Activated T-cell treated with anti-CD3 and anti-CD28 coated beads for 4 hours (primary cell): ENCODE measurements at regions not wholly inside any gene's neighbourhood (a gene's known extent, or its start where the extent isn't known, plus 50 kb on each side); places are given as distances from the start of the nearest gene placed in this dataset.

Experiments used
- DNase-seq: peaks from one replicate; pipeline ENCODE4 v3.0.0-alpha.2; 2020

DNA sequence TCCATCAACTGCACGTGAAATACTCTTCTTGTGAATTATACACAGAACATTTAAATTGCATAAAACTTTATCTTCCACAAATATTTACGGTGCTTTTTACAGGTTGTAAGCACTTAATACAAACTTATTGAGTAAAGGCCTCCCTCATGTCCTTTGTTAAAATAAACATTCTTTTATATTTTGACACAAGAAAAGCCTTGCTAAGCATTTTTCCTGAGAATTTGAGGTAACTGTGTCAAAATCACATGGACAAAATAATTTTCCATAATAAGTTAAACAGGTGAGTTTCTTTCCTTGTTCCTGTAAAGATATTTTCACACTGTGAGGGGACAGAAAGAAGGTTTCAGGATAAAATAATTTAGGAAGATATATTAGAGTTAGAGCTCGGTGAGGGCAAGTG is 1317.1 kb upstream of the ZEB2 start:
- no peak for DNase-seq

- no peak for DNase-seq
Observed at GRCh38 chr2:145835665-145836064, 1315.7 kb upstream of the ZEB2 start.

DNA sequence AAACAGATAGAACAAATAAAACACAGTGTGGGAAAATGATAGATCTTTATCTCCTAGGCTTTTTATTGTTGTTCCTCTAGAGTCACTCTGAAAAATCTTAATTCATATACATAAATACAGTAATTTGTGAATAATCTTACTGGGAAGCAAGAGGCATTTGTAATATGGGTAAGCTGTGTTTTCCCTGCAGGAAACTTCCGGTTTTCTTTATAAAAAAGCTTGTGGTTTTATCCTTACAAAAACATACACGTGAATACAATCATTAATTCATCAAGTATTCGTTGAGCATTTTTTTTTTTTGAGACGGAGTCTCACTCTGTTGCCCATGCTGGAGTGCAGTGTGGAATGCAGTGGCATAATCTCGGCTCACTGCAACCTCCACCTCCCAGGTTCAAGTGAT is 1312.8 kb upstream of the ZEB2 start:
- no peak for DNase-seq

- no peak for DNase-seq
Observed at GRCh38 chr2:145829931-145830330, 1310.0 kb upstream of the ZEB2 start.

GRCh38 chr2:145827235-145827634 is 1307.3 kb upstream of the ZEB2 start:
- DNase-seq, result no peak

DNA sequence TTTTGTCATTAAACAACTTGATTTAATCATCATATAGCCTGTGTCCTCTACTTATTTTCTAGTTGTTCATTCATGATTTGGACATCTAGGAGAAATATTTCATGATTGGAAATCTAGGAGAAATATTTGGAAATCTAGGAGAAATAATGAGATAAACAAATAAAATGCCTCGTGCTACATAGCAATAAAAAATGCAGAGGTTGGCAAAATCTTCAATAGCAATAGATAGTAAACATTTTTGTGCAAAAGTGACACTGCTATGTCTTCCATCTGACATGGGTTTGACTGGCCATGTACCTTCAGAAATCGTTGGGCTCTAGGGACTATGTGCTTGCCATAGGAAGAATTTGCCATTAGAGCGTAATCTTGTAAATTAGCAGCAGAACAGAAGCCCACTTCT is 1304.5 kb upstream of the ZEB2 start:
- no peak for DNase-seq

GRCh38 chr2:145822892-145823534 is 1303.1 kb upstream of the ZEB2 start:
- DNase-seq, result no peak

- no peak for DNase-seq
Observed at GRCh38 chr2:145820651-145821050, 1300.7 kb upstream of the ZEB2 start.

DNA sequence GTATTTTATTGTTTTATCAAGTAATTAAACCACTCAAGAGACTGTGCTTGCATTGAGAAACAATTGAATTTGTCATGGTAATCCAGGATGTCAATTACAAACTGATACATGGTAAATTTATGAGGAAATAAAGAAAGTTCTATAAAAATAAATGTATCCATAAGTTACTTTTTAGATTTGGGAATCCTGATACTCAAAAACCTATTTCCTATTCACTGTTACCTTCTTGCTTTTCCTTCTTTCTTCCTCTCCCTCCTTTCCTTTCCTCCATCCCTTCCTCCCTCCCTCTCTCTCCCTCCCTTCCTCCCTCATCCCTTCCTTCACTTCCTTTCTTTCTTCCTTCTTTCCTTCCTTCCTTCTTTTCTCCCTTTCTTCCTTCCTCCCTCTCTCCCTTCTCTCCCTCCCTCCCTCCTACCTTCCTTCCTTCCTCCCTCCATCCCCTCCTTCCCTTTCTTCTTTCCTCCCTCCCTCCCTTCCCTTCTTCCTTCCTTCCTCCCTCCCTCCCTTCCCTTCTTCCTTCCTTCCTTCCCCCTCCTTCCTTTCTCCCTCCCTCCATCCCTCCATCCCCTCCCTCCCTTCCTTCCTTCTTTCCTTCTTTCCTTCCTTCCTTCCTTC is 1299.1 kb upstream of the ZEB2 start:
- no peak for DNase-seq

DNA sequence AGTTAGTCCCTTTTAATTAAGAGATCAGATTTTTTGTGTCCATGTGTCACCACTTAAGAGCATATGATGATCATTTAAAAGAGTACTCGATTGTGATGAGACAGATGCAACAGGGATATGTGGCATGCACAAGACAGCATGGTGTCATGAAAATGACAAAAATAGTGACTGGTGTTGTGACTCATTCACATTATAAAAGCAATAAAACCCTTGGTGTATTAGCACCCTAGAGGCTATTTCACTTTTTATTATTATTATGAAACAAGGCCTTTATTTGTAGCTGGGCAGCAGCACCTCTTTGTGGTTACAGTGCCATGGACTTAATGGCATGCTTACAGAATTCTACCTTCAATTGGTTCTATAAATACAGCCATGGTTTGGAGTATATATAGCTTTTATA is 1296.0 kb upstream of the ZEB2 start:
- DNase-seq, result no peak

DNA sequence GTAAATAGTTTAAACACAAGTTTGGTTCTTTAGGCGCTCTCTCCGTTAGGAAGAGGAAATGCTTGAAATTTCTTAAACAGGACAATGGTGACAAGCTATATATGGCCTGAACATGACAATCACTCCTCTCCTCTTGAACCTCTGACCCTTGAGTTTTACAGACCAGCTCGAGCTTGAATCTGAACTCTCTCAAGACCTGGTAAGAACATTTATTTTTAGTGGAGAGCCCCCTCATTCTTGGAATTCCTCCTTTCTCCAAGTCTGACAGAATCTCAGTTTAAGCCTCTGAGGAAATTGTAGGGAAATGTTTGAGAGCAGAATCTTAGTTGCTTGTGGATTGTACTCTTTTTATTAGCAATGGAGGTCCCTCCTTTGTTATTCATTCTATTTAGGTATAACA is 1293.6 kb upstream of the ZEB2 start:
- no peak for DNase-seq

GRCh38 chr2:145812165-145812554 is 1292.2 kb upstream of the ZEB2 start:
- no peak for DNase-seq

- no peak for DNase-seq
Observed at GRCh38 chr2:145811276-145812164, 1291.6 kb upstream of the ZEB2 start.

GRCh38 chr2:145807968-145808367 is 1288.0 kb upstream of the ZEB2 start:
- no peak for DNase-seq

DNA sequence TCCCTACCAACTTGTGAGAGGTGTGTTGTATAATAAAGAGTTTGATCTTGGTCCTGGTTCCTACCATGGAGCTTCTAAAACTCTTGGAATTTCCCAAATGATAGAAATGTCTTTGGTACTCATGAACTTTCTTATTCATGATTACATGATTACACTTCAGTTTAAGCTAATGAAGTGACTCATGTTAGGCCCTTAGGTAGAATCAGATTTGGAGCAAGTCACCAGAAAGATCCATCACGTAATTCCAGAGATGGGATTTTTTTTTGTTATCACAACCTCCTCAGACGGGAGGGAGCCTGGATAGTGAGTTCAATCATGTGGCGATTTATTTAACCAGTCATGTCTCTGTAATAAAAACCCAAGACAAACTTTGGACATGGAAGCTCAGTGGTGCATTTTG is 1287.6 kb upstream of the ZEB2 start:
- DNase-seq, result no peak

DNA sequence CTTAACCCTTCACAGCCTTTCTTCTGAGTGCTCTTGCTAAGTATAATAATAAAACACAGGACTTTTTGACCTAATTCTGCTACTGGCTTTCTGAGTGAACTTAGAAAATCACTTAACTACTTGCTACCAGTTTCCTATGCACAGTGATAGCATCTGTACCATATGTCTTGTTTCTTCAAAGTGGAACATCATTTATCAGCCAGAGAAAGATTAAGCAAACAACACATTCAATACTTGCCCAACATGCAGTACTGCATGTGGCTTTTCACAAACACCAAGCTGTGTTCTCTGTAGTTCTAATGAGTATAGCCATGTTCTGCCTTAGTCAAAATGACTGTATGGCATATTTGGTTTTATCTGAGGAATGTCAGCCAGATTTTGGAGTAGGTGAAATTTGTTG is 1286.6 kb upstream of the ZEB2 start:
- DNase-seq, result no peak

DNA sequence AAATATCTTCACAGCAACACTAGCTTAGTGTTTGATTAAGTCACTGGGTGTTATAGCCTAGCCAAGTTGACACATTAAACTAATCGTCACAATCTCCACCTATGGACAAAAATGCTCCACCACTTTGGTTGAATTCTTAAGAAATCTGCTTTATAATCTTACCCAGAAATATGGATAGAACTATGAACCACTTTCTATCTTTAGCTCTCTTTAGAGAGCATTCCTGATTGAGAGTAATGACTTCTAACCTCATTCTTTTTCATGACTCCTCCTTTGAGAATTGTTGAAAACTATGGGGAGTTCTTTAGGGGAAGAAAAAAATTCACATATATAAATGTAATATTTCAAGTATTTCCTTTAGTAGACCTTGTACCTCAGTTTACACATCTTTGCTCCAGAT is 1282.2 kb upstream of the ZEB2 start:
- no peak for DNase-seq

DNA sequence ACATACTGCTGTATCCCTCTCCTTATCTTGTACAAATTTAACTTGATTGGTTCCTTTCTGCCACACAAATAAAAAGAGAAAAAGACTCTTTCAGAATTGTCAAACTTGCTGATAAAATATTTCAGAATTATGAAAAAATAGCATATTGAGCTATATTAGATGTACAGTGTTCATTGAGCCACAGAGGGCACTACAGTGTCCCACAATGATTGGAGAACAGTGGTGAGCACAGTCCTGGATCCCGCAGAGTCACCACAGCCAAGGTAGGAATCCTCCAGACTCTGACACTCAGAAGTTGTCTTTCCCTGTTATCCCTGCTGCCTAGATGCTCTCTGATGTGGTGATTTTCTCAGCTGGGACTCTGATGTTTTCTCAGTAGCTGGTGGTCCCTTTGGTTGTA is 1281.3 kb upstream of the ZEB2 start:
- no peak for DNase-seq

DNA sequence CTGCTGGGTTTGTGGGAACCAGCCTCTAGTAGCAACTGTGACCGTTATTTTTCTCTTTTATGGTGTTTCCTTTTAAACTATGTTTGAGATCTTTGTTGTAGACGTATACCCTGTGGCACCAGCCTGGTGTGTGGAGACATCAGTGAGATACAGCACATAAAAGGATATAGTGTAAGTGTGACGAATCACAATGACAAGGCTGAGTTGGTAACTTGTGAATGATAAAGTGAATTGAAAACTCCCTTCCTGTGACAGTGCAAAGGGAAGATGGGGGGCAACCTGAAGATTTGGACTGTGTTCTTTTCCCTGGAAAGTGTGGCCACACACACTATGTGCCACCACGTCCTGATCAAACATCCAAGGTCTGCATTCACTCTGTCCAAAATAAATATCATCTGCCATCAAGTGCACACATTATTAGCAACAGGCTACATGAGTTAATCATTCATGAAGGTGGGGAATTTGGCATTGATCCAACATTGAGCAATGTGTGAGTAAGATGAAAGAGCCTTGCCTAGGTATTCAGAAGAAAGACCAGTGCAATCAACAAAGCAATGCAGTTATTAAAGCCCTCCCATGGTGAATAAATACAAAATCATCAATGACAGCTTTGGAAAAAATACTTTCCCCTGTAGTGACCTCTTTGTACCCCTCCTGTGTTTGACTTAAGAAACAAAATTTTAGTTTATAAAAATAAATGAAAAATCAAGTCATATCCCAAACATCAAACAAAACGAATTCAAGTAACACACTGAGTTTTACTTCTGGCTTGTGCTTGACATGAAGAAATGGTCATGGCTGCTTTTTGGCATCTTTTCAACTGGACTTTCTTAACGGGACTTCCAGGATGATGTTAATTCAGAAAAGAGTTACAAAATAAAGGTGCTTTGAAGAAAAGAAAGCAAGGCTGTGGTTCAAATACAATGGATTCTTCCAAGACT is 1280.5 kb upstream of the ZEB2 start:
- DNase-seq, result no peak

- DNase-seq, result no peak
Observed at GRCh38 chr2:145799595-145800108, 1279.7 kb upstream of the ZEB2 start.

DNA sequence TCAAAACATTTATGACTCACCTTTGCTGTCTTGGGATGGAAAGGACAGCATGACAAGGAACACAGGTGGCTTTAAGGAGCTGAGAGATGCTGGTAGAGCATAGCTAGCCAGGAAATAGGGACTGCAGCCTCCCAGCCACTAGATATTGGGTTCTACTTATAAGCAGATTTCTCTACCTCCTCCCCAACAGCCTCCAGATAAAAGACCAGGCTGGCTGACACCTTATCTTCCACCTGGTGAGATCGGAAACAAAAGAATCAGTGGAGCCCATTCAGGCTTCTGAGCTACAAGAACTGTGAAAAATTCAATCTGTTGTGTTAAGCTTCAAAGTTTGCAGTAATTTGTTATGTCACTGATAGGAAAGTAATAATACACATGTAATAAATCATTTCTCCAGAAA is 1278.5 kb upstream of the ZEB2 start:
- no peak for DNase-seq

DNA sequence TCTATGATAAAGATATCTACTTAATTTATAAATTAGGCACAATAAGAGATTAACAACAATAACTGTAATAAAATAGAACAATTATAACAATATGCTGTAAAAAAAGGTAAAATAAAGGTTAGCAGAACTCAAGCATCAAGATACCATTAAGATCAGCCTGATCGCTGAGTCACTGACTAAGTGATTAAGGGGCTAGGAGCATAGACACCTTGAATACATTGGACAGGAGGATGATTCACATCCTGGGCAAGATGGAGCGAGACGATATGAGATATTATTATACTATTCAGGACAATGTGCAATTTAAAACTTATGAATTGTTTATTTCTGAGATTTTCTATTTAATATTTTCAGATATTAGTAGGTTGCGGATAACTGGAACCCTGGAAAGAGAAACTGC is 1277.8 kb upstream of the ZEB2 start:
- no peak for DNase-seq

GRCh38 chr2:145792745-145793144 is 1272.8 kb upstream of the ZEB2 start:
- no peak for DNase-seq
